ENCODE measurements at regions not wholly inside any gene's neighbourhood (a gene's known extent, or its start where the extent isn't known, plus 50 kb on each side); places are given as distances from the start of the nearest gene placed in this dataset.
"Not testable (repeated sequence)": the region's sequence is repeated elsewhere in the genome, so short reads cannot be mapped to it uniquely, and the experiment has no call there.

GRCh38 chr10:21347043-21347784 is 178.3 kb downstream of the SKIDA1 start:
- TF ChIP-seq CTCF (IDR thresholded peaks at IDR 0.05; ENCODE audit: borderline replicate concordance, extremely low read depth, insufficient read depth), result no peak
- no peak for FAIRE-seq
- intact Hi-C loops (cut with DNase I), result no loop called here
- no peaks in the 10 kb centered on the region for H3K36me3 ChIP-seq (ENCODE audit: control insufficient read depth in 2 of 3, insufficient read depth in 3 of 3, low read length in 3 of 3)
- H3K27ac ChIP-seq (ENCODE audit: low read depth in 2 of 2, low read length in 2 of 2), result no peak overlapping the region
- no peak overlapping the region for H3K4me3 ChIP-seq (ENCODE audit: low read length in 3 of 3)
- H3K9ac ChIP-seq (ENCODE audit: low read length in 3 of 3), result no peak overlapping the region
- H3K4me1 ChIP-seq (ENCODE audit: control insufficient read depth in 2 of 3, insufficient read depth in 2 of 3, low read depth in 1 of 3, low read length in 3 of 3), result no peaks in the 10 kb centered on the region
- H3K27me3 ChIP-seq (ENCODE audit: control insufficient read depth, insufficient read depth, low read length), result no peaks in the 10 kb centered on the region
- no peaks in the 10 kb centered on the region for H3K9me3 ChIP-seq (ENCODE audit: control insufficient read depth in 2 of 3, insufficient read depth in 1 of 3, low read length in 3 of 3)
- DNase-seq, result no peak

- DNase-seq (no peak), FAIRE-seq (no peak)
- Histone ChIP-seq H3K4me1 (ENCODE audit: control insufficient read depth in 2 of 3, insufficient read depth in 2 of 3, low read depth in 1 of 3, low read length in 3 of 3) (no peaks in the 10 kb centered on the region), H3K4me3 (ENCODE audit: low read length in 3 of 3) (no peak overlapping the region), H3K27me3 (ENCODE audit: control insufficient read depth, insufficient read depth, low read length) (no peaks in the 10 kb centered on the region), H3K27ac (ENCODE audit: low read depth in 2 of 2, low read length in 2 of 2) (no peak overlapping the region), H3K9me3 (ENCODE audit: control insufficient read depth in 2 of 3, insufficient read depth in 1 of 3, low read length in 3 of 3) (no peaks in the 10 kb centered on the region), H3K36me3 (ENCODE audit: control insufficient read depth in 2 of 3, insufficient read depth in 3 of 3, low read length in 3 of 3) (no peaks in the 10 kb centered on the region), H3K9ac (ENCODE audit: low read length in 3 of 3) (no peak overlapping the region)
- no peak for TF ChIP-seq CTCF (IDR thresholded peaks at IDR 0.05; ENCODE audit: borderline replicate concordance, extremely low read depth, insufficient read depth)
- intact Hi-C loops (cut with DNase I), result no loop called here
These were observed 182.4 kb downstream of the SKIDA1 start for GRCh38 chr10:21343087-21343486.

GRCh38 chr10:21342499-21342898 is 183.0 kb downstream of the SKIDA1 start:
- DNase-seq; H3K4me1 ChIP-seq (ENCODE audit: control insufficient read depth in 2 of 3, insufficient read depth in 2 of 3, low read depth in 1 of 3, low read length in 3 of 3); FAIRE-seq; H3K27ac ChIP-seq (ENCODE audit: low read depth in 2 of 2, low read length in 2 of 2); H3K27me3 ChIP-seq (ENCODE audit: control insufficient read depth, insufficient read depth, low read length); H3K4me3 ChIP-seq (ENCODE audit: low read length in 3 of 3); H3K9me3 ChIP-seq (ENCODE audit: control insufficient read depth in 2 of 3, insufficient read depth in 1 of 3, low read length in 3 of 3); H3K36me3 ChIP-seq (ENCODE audit: control insufficient read depth in 2 of 3, insufficient read depth in 3 of 3, low read length in 3 of 3); H3K9ac ChIP-seq (ENCODE audit: low read length in 3 of 3); intact Hi-C loops (cut with DNase I): not testable (repeated sequence)

GRCh38 chr10:21340331-21340730 is 185.2 kb downstream of the SKIDA1 start:
- Histone ChIP-seq H3K36me3 (ENCODE audit: control insufficient read depth in 2 of 3, insufficient read depth in 3 of 3, low read length in 3 of 3) (no peaks in the 10 kb centered on the region), H3K9me3 (ENCODE audit: control insufficient read depth in 2 of 3, insufficient read depth in 1 of 3, low read length in 3 of 3) (no peaks in the 10 kb centered on the region), H3K9ac (ENCODE audit: low read length in 3 of 3) (no peak overlapping the region), H3K27me3 (ENCODE audit: control insufficient read depth, insufficient read depth, low read length) (no peaks in the 10 kb centered on the region), H3K27ac (ENCODE audit: low read depth in 2 of 2, low read length in 2 of 2) (no peak overlapping the region), H3K4me3 (ENCODE audit: low read length in 3 of 3) (no peak overlapping the region), H3K4me1 (ENCODE audit: control insufficient read depth in 2 of 3, insufficient read depth in 2 of 3, low read depth in 1 of 3, low read length in 3 of 3) (peaks cover 0 to 4% (median 0%) of the 10 kb centered on the region in 3 donors)
- DNase-seq (no peak), FAIRE-seq (no peak)
- intact Hi-C loops (cut with DNase I), result no loop called here
- no peak for TF ChIP-seq CTCF (IDR thresholded peaks at IDR 0.05; ENCODE audit: borderline replicate concordance, extremely low read depth, insufficient read depth)
